ENCODE measurements at regions not wholly inside any gene's neighbourhood (a gene's known extent, or its start where the extent isn't known, plus 50 kb on each side); places are given as distances from the start of the nearest gene placed in this dataset.

DNA sequence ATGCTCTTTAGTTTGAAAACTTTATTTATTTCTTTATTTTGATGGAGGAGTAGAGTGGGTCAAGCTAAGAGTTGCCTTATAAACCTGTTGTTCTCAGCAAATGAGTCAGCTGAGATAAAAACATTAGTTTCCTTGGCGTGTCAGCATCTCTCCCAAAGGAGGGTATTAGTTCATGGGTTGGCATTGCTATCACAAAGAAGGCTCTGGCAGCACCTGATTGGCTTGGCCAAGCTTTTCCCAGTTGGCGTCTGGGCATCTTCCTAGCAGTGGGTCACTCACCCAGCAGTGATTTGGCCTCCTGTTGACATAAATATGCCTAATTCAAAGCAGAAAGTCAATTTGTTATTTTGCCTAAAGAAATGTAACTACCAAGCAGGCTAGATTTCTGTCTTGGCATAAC lies 200.7 kb upstream of the TNP1 start (continued):
- TF ChIP-seq, protein P1, sequence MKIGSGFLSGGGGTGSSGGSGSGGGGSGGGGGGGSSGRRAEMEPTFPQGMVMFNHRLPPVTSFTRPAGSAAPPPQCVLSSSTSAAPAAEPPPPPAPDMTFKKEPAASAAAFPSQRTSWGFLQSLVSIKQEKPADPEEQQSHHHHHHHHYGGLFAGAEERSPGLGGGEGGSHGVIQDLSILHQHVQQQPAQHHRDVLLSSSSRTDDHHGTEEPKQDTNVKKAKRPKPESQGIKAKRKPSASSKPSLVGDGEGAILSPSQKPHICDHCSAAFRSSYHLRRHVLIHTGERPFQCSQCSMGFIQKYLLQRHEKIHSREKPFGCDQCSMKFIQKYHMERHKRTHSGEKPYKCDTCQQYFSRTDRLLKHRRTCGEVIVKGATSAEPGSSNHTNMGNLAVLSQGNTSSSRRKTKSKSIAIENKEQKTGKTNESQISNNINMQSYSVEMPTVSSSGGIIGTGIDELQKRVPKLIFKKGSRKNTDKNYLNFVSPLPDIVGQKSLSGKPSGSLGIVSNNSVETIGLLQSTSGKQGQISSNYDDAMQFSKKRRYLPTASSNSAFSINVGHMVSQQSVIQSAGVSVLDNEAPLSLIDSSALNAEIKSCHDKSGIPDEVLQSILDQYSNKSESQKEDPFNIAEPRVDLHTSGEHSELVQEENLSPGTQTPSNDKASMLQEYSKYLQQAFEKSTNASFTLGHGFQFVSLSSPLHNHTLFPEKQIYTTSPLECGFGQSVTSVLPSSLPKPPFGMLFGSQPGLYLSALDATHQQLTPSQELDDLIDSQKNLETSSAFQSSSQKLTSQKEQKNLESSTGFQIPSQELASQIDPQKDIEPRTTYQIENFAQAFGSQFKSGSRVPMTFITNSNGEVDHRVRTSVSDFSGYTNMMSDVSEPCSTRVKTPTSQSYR (CRISPR knock-in tag; IDR thresholded peaks at IDR 0.05; ENCODE audit: borderline replicate concordance), result no peak
- TF ChIP-seq, protein P2, sequence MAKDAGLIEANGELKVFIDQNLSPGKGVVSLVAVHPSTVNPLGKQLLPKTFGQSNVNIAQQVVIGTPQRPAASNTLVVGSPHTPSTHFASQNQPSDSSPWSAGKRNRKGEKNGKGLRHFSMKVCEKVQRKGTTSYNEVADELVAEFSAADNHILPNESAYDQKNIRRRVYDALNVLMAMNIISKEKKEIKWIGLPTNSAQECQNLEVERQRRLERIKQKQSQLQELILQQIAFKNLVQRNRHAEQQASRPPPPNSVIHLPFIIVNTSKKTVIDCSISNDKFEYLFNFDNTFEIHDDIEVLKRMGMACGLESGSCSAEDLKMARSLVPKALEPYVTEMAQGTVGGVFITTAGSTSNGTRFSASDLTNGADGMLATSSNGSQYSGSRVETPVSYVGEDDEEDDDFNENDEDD (CRISPR knock-in tag; IDR thresholded peaks at IDR 0.05; ENCODE audit: borderline replicate concordance), result no peak
- TF ChIP-seq KMT2A (CRISPR knock-in tag; IDR thresholded peaks at IDR 0.05), result no peak
- TF ChIP-seq ZNF432 (CRISPR knock-in tag; IDR thresholded peaks at IDR 0.05; ENCODE audit: borderline replicate concordance), result no peak
- TF ChIP-seq ZNF83 (CRISPR knock-in tag; IDR thresholded peaks at IDR 0.05; ENCODE audit: borderline replicate concordance), result no peak

DNA sequence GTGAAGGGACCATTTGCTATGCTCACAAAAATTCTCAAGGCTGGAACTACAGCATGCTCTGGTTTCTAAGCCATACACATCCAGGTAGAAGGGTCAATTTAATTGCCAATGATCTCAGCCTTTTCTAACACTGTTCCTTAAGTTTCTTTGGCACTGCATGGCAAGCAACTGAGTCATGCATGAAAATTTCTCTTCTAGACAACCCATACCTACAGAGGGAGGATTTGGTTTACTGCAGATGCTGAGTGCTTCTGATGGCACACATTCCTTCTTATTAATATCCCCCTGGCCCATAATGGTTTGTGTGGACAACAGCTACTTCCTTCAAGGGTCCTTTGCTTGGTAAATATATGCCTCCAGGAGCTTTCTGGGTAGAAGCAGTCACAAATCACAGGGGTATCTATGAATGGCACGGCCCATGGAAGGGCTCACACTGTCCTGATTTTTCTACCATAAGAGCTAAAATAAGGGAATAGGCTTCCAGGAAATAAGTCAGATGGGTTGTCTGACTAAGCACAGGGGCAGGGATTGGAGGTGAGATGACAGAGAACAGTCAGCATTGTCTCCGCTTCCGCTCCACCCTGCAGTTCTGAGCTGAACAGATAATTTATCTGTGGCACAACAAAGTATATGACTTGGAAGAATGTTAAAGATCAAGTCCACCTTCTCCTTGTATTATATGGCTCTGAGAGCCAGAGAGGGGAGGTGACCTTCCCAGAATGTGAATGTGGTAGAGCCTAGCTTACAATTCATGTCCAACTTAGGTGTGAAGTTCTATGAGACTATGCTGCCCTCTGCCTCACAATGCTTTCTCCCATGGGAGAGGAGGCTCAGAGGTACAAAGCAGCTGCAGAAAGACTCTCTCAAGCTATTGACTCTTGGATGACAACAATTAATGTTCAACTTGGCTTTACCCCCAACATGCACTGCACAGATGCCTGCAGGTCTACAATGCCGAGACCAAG lies 199.2 kb upstream of the TNP1 start:
- H4K20me1 ChIP-seq (ENCODE audit: insufficient read depth, low read length), result no peaks in the 10 kb centered on the region
- intact Hi-C loops (cut with micrococcal nuclease; ENCODE audit: unreplicated experiment) (no loop called here), in situ Hi-C loops (cut with HindIII; ENCODE audit: extremely low pct_ligation_motif_present, low pct_unique_long_range_greater_than_20kb) (no loop called here)
- H3K27me3 ChIP-seq (ENCODE audit: control insufficient read depth in 1 of 2, insufficient read depth in 2 of 2, low read length in 2 of 2), result no peaks in the 10 kb centered on the region
- no TSS peak for BruUV-seq (replicated peaks)
- no peaks in the 10 kb centered on the region for H3K9me3 ChIP-seq (ENCODE audit: low read length)
- no peak overlapping the region for H2AFZ ChIP-seq (ENCODE audit: low read length)
- H3K4me2 ChIP-seq (ENCODE audit: low read depth, low read length), result no peak overlapping the region
- no peak overlapping the region for H3K9ac ChIP-seq (ENCODE audit: insufficient read depth, low read depth, low read length)
- no peaks in the 10 kb centered on the region for H3K4me1 ChIP-seq (ENCODE audit: insufficient read depth, low read length)
- ATAC-seq (no peak), DNase-seq (ENCODE audit: low spot score) (no peak), FAIRE-seq (no peak)
- TF ChIP-seq GZF1 (CRISPR knock-in tag; IDR thresholded peaks at IDR 0.05) (no peak), MBNL3 (CRISPR knock-in tag; conservative IDR thresholded peaks at IDR 0.05) (no peak), POGZ (CRISPR knock-in tag; IDR thresholded peaks at IDR 0.05) (no peak)
- TF ChIP-seq, protein P3, sequence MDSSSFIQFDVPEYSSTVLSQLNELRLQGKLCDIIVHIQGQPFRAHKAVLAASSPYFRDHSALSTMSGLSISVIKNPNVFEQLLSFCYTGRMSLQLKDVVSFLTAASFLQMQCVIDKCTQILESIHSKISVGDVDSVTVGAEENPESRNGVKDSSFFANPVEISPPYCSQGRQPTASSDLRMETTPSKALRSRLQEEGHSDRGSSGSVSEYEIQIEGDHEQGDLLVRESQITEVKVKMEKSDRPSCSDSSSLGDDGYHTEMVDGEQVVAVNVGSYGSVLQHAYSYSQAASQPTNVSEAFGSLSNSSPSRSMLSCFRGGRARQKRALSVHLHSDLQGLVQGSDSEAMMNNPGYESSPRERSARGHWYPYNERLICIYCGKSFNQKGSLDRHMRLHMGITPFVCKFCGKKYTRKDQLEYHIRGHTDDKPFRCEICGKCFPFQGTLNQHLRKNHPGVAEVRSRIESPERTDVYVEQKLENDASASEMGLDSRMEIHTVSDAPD (CRISPR knock-in tag; IDR thresholded peaks at IDR 0.05), result no peak
- TF ChIP-seq, protein P4, sequence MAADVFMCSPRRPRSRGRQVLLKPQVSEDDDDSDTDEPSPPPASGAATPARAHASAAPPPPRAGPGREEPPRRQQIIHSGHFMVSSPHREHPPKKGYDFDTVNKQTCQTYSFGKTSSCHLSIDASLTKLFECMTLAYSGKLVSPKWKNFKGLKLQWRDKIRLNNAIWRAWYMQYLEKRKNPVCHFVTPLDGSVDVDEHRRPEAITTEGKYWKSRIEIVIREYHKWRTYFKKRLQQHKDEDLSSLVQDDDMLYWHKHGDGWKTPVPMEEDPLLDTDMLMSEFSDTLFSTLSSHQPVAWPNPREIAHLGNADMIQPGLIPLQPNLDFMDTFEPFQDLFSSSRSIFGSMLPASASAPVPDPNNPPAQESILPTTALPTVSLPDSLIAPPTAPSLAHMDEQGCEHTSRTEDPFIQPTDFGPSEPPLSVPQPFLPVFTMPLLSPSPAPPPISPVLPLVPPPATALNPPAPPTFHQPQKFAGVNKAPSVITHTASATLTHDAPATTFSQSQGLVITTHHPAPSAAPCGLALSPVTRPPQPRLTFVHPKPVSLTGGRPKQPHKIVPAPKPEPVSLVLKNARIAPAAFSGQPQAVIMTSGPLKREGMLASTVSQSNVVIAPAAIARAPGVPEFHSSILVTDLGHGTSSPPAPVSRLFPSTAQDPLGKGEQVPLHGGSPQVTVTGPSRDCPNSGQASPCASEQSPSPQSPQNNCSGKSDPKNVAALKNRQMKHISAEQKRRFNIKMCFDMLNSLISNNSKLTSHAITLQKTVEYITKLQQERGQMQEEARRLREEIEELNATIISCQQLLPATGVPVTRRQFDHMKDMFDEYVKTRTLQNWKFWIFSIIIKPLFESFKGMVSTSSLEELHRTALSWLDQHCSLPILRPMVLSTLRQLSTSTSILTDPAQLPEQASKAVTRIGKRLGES (CRISPR knock-in tag; IDR thresholded peaks at IDR 0.05; ENCODE audit: borderline replicate concordance), result no peak
- no peak overlapping the region for H3K4me3 ChIP-seq (replicated peaks in 1 of 3; ENCODE audit: insufficient read depth in 1 of 3, low read depth in 2 of 3, low read length in 3 of 3)
- CTCF ChIA-PET (ENCODE audit: low intra/inter-chr PET ratio, low total read pairs), result no interaction called here
- H3K79me2 ChIP-seq (ENCODE audit: insufficient read depth, low read length), result no peaks in the 10 kb centered on the region
- H3K27ac ChIP-seq (ENCODE audit: extremely low read length, insufficient read depth, low read length), result no peak overlapping the region
- H3K36me3 ChIP-seq (replicated peaks in 1 of 2; ENCODE audit: control insufficient read depth in 1 of 2, insufficient read depth in 2 of 2, low read length in 2 of 2), result no peaks in the 10 kb centered on the region
- 49% methylated on average over 4 of the region's 4 CpGs for WGBS (ENCODE audit: low lambda C conversion rate)
- POLR2A ChIA-PET, result no interaction called here
